A673 (cell line): ENCODE measurements at regions not wholly inside any gene's neighbourhood (a gene's known extent, or its start where the extent isn't known, plus 50 kb on each side); places are given as distances from the start of the nearest gene placed in this dataset.

Experiments used
- CTCF ChIP-seq: fragments of 300-800, 200-600 bp; sonication (generic); conservative IDR thresholded peaks from 2 replicates; pipeline ENCODE4 v1.5.1; 2017; ENCODE audit warnings: low read depth, mild to moderate bottlenecking, antibody characterized with exemption, low read length, moderate library complexity, mixed read lengths
- EZH2 ChIP-seq: fragments of 200-600 bp; sonication (generic); IDR thresholded peaks from 2 replicates; pipeline ENCODE4 v1.6.1; 2017; ENCODE audit warnings: borderline replicate concordance, low read depth, mild to moderate bottlenecking, mixed read lengths, antibody characterized with exemption, low read length; ENCODE audit not compliant: poor library complexity, severe bottlenecking

- TF ChIP-seq CTCF (peak; percentile 77), EZH2 (no peak)
Observed at GRCh38 chr5:44536650-44537260, 147.5 kb upstream of the FGF10 start.
